ENCODE measurements at regions not wholly inside any gene's neighbourhood (a gene's known extent, or its start where the extent isn't known, plus 50 kb on each side); places are given as distances from the start of the nearest gene placed in this dataset.
"Not testable (repeated sequence)": the region's sequence is repeated elsewhere in the genome, so short reads cannot be mapped to it uniquely, and the experiment has no call there.

DNA sequence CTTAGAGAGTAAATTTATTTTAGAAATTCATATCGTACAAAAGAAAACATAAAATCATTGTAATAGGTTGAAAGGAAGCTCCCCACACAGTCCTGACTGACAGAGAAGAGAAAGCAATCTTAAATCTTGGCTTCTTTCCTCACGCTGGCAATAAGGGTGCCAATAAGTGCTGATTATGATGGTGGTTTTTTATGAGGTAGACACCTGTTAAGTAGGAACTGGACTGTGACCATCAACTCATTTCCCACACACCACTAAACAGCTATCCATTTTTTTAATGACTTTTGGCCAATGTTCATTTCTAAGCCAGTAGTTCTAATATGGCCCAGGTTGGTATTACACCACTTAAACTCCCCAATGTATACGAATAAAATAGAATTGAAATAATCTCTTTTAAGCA is 893.5 kb upstream of the NUDT12 start:
- DNase-seq = no peak
- Histone ChIP-seq H3K4me3 (no peak overlapping the region), H3K36me3 (ENCODE audit: control insufficient read depth in 4 of 4, insufficient read depth in 4 of 4, low read length in 4 of 4) (no peaks in the 10 kb centered on the region), H3K9me3 (ENCODE audit: control insufficient read depth in 4 of 4, insufficient read depth in 3 of 4, low read length in 3 of 4) (peaks cover 0 to 2% (median 0%) of the 10 kb centered on the region in 4 donors), H3K9ac (ENCODE audit: insufficient read depth in 1 of 2, low read length in 2 of 2) (no peak overlapping the region), H3K27ac (ENCODE audit: low read depth in 1 of 2, low read length in 1 of 2) (no peak overlapping the region), H3K4me1 (ENCODE audit: control insufficient read depth in 5 of 5, insufficient read depth in 5 of 5, low read length in 5 of 5) (no peaks in the 10 kb centered on the region), H3K27me3 (ENCODE audit: control insufficient read depth in 3 of 3, insufficient read depth in 3 of 3, low read length in 2 of 3) (no peaks in the 10 kb centered on the region)
- TF ChIP-seq CTCF (IDR thresholded peaks at IDR 0.05; ENCODE audit: control extremely low read depth, extremely low read depth) = no peak
- no peak for ATAC-seq (ENCODE audit: insufficient read depth, low FRiP score)
- 80 to 87% methylated on average over 3 of the region's 3 CpGs for WGBS, 2 donors

DNA sequence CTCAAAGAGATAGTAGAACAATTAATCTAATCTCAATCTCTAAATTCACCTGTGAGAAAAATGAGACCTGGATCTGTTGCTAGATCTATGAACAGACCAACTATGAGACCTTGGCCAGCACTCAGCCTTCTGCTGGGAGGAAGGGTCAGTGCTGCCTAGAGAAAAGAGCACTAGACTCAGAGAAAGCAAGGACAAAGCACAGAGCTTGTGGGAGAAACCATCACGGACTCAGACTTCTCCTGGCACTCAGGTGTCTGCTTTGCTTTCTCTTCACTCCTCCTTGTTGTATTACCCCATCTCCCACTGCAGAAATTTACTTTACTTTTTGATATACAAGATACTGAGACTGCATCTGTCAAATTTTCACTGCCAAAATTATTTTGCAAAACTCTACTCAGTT is 890.0 kb upstream of the NUDT12 start:
- WGBS, 2 donors = 73 to 100% methylated on average over 1 of the region's 1 CpG
- no peak for DNase-seq
- H3K4me1 ChIP-seq (ENCODE audit: control insufficient read depth in 5 of 5, insufficient read depth in 5 of 5, low read length in 5 of 5) = no peaks in the 10 kb centered on the region

GRCh38 chr5:104451911-104452310 is 889.3 kb upstream of the NUDT12 start:
- DNase-seq; H3K27ac ChIP-seq (ENCODE audit: low read depth in 1 of 2, low read length in 1 of 2); H3K4me1 ChIP-seq (ENCODE audit: control insufficient read depth in 5 of 5, insufficient read depth in 5 of 5, low read length in 5 of 5); H3K9me3 ChIP-seq (ENCODE audit: control insufficient read depth in 4 of 4, insufficient read depth in 3 of 4, low read length in 3 of 4); H3K27me3 ChIP-seq (ENCODE audit: control insufficient read depth in 3 of 3, insufficient read depth in 3 of 3, low read length in 2 of 3); H3K9ac ChIP-seq (ENCODE audit: insufficient read depth in 1 of 2, low read length in 2 of 2); H3K36me3 ChIP-seq (ENCODE audit: control insufficient read depth in 4 of 4, insufficient read depth in 4 of 4, low read length in 4 of 4); ATAC-seq (ENCODE audit: insufficient read depth, low FRiP score); H3K4me3 ChIP-seq: not testable (repeated sequence)
- 94 to 96% methylated on average over 25 to 28 of the region's 28 CpGs for WGBS, 2 donors

More for the DNA sequence above, 890.0 kb upstream of the NUDT12 start:
- Histone ChIP-seq H3K27me3 (ENCODE audit: control insufficient read depth in 3 of 3, insufficient read depth in 3 of 3, low read length in 2 of 3) (no peaks in the 10 kb centered on the region), H3K36me3 (ENCODE audit: control insufficient read depth in 4 of 4, insufficient read depth in 4 of 4, low read length in 4 of 4) (no peaks in the 10 kb centered on the region), H3K27ac (ENCODE audit: low read depth in 1 of 2, low read length in 1 of 2) (no peak overlapping the region), H3K9ac (ENCODE audit: insufficient read depth in 1 of 2, low read length in 2 of 2) (no peak overlapping the region), H3K4me3 (no peak overlapping the region), H3K9me3 (ENCODE audit: control insufficient read depth in 4 of 4, insufficient read depth in 3 of 4, low read length in 3 of 4) (no peaks in the 10 kb centered on the region)
- no peak for ATAC-seq (ENCODE audit: insufficient read depth, low FRiP score)
- no peak for TF ChIP-seq CTCF (IDR thresholded peaks at IDR 0.05; ENCODE audit: control extremely low read depth, extremely low read depth)

- Histone ChIP-seq H3K36me3 (ENCODE audit: control insufficient read depth in 4 of 4, insufficient read depth in 4 of 4, low read length in 4 of 4) (no peaks in the 10 kb centered on the region), H3K4me3 (no peak overlapping the region), H3K9ac (ENCODE audit: insufficient read depth in 1 of 2, low read length in 2 of 2) (no peak overlapping the region), H3K27me3 (ENCODE audit: control insufficient read depth in 3 of 3, insufficient read depth in 3 of 3, low read length in 2 of 3) (no peaks in the 10 kb centered on the region), H3K27ac (ENCODE audit: low read depth in 1 of 2, low read length in 1 of 2) (no peak overlapping the region), H3K4me1 (ENCODE audit: control insufficient read depth in 5 of 5, insufficient read depth in 5 of 5, low read length in 5 of 5) (no peaks in the 10 kb centered on the region), H3K9me3 (ENCODE audit: control insufficient read depth in 4 of 4, insufficient read depth in 3 of 4, low read length in 3 of 4) (no peaks in the 10 kb centered on the region)
- TF ChIP-seq CTCF (IDR thresholded peaks at IDR 0.05; ENCODE audit: control extremely low read depth, extremely low read depth) = no peak
- ATAC-seq (ENCODE audit: insufficient read depth, low FRiP score) (no peak), DNase-seq (no peak)
- WGBS, 2 donors = 83 to 89% methylated on average over 5 of the region's 5 CpGs
These were observed 882.1 kb upstream of the NUDT12 start for GRCh38 chr5:104444656-104445055.
